GM23248 (cell line): ENCODE measurements at regions not wholly inside any gene's neighbourhood (a gene's known extent, or its start where the extent isn't known, plus 50 kb on each side); places are given as distances from the start of the nearest gene placed in this dataset.

ENCODE experiments used
- EZH2 ChIP-seq: fragments of 200-600 bp; sonication (generic); IDR thresholded peaks from 2 replicates; pipeline ENCODE4 v1.6.1; 2018; ENCODE audit warnings: antibody characterized with exemption, mild to moderate bottlenecking; ENCODE audit not compliant: insufficient read depth, poor library complexity, severe bottlenecking
- EZH2phosphoT487 ChIP-seq: fragments of 200-600 bp; sonication (generic); IDR thresholded peaks from 2 replicates; pipeline ENCODE4 v1.6.1; 2018; ENCODE audit warnings: antibody characterized with exemption, moderate library complexity, mild to moderate bottlenecking, low read depth; ENCODE audit not compliant: insufficient read depth

GRCh38 chrY:19268331-19268730 lies 476.2 kb downstream of the KDM5D start:
- TF ChIP-seq EZH2phosphoT487 (no peak), EZH2 (no peak)
